Neural cell (in vitro differentiated cells): ENCODE measurements at regions not wholly inside any gene's neighbourhood (a gene's known extent, or its start where the extent isn't known, plus 50 kb on each side); places are given as distances from the start of the nearest gene placed in this dataset.

Experiments
- H2AFZ ChIP-seq: fragments of 200-600, 300-800 bp; sonication (generic), shearing (Covaris generic); 2 replicates; pipeline ENCODE4 v1.6.0; 2014; ENCODE audit warnings: low read depth, mild to moderate bottlenecking, antibody characterized with exemption, low read length, moderate library complexity
- H3F3A ChIP-seq: fragments of 200-600 bp; shearing (Covaris generic); 2 replicates; pipeline ENCODE4 v1.6.1; 2016; ENCODE audit warnings: mild to moderate bottlenecking, moderate library complexity, mixed read lengths, antibody characterized with exemption, low read length; ENCODE audit not compliant: insufficient read depth, poor library complexity, severe bottlenecking
- H3K27ac ChIP-seq: fragments of 200-600, 300-800 bp; sonication (generic), shearing (Covaris generic); 2 replicates; pipeline ENCODE4 v1.5.1; 2014; ENCODE audit warnings: mild to moderate bottlenecking, low read length, moderate library complexity
- H3K27me3 ChIP-seq: fragments of 300-800, 200-600 bp; sonication (generic), shearing (Covaris generic); 2 replicates; pipeline ENCODE4 v1.6.0; 2014; ENCODE audit warnings: mild to moderate bottlenecking, low read depth, low read length, moderate library complexity; ENCODE audit not compliant: insufficient read depth
- H3K36me3 ChIP-seq: fragments of 300-800, 200-600 bp; sonication (generic), shearing (Covaris generic); 2 replicates; pipeline ENCODE4 v1.5.1; 2014; ENCODE audit warnings: mild to moderate bottlenecking, antibody characterized with exemption, low read length, moderate library complexity; ENCODE audit not compliant: insufficient read depth
- H3K4me2 ChIP-seq: fragments of 300-800, 200-600 bp; sonication (generic), shearing (Covaris generic); 2 replicates; pipeline ENCODE4 v1.6.0; 2014; ENCODE audit warnings: mild to moderate bottlenecking, low read length
- H3K4me3 ChIP-seq: fragments of 300-800, 200-600 bp; sonication (generic), shearing (Covaris generic); 2 replicates; pipeline ENCODE4 v1.5.1; 2014; ENCODE audit warnings: mild to moderate bottlenecking, low read length, moderate library complexity
- H3K79me2 ChIP-seq: fragments of 200-600 bp; shearing (Covaris generic); replicated peaks from 2 replicates; pipeline ENCODE4 v1.6.0; 2014; ENCODE audit warnings: mild to moderate bottlenecking, low read length, moderate library complexity; ENCODE audit not compliant: insufficient read depth
- H3K9ac ChIP-seq: fragments of 300-800, 200-600 bp; sonication (generic), shearing (Covaris generic); 2 replicates; pipeline ENCODE4 v1.6.1; 2016; ENCODE audit warnings: mild to moderate bottlenecking, low read length, mixed read lengths
- H3K9me2 ChIP-seq: fragments of 200-600 bp; shearing (Covaris generic); 2 replicates; pipeline ENCODE4 v1.6.1; 2016; ENCODE audit warnings: mild to moderate bottlenecking, low read length, mixed read lengths; ENCODE audit not compliant: insufficient read depth
- H3K9me3 ChIP-seq: fragments of 200-600, 300-800 bp; sonication (generic), shearing (Covaris generic); 2 replicates; pipeline ENCODE4 v1.6.1; 2016; ENCODE audit warnings: mild to moderate bottlenecking, mixed run types, low read length, moderate library complexity, mixed read lengths
- H4K20me1 ChIP-seq: fragments of 200-600 bp; shearing (Covaris generic); 2 replicates; pipeline ENCODE4 v1.6.1; 2016; ENCODE audit warnings: mild to moderate bottlenecking, mixed run types; ENCODE audit not compliant: insufficient read depth
- CTCF ChIP-seq: fragments of 450-650 bp; IDR thresholded peaks from 2 replicates; pipeline ENCODE4 v1.5.1; 2014; ENCODE audit warnings: antibody characterized with exemption, mild to moderate bottlenecking, moderate library complexity; ENCODE audit not compliant: poor library complexity, severe bottlenecking
- EP300 ChIP-seq: fragments of 450-650 bp; conservative IDR thresholded peaks from 2 replicates; pipeline ENCODE4 v1.6.1; 2014; ENCODE audit warnings: antibody characterized with exemption, mild to moderate bottlenecking, moderate library complexity; ENCODE audit not compliant: poor library complexity, severe bottlenecking
- EZH2 ChIP-seq: fragments of 200-600, 300-800 bp; shearing (Covaris generic), sonication (generic); IDR thresholded peaks from 2 replicates; pipeline ENCODE4 v1.6.1; 2014; ENCODE audit warnings: antibody characterized with exemption, low read length, borderline replicate concordance, mild to moderate bottlenecking; ENCODE audit not compliant: insufficient read depth, poor library complexity, severe bottlenecking
- MXI1 ChIP-seq: fragments of 450-650 bp; conservative IDR thresholded peaks from 2 replicates; pipeline ENCODE4 v1.6.1; 2014; ENCODE audit warnings: antibody characterized with exemption, mild to moderate bottlenecking; ENCODE audit not compliant: poor library complexity, severe bottlenecking
- POLR2AphosphoS5 ChIP-seq: IDR thresholded peaks from 2 replicates; pipeline ENCODE4 v1.6.1; 2012
- RAD21 ChIP-seq: fragments of 450-650 bp; conservative IDR thresholded peaks from 2 replicates; pipeline ENCODE4 v1.6.1; 2014; ENCODE audit warnings: antibody characterized with exemption, mild to moderate bottlenecking, moderate library complexity
- SMC3 ChIP-seq: fragments of 450-650 bp; conservative IDR thresholded peaks from 2 replicates; pipeline ENCODE4 v1.6.1; 2014; ENCODE audit warnings: antibody characterized with exemption, mild to moderate bottlenecking, moderate library complexity; ENCODE audit not compliant: poor library complexity
- TAF1 ChIP-seq: IDR thresholded peaks from 2 replicates; pipeline ENCODE4 v1.6.1; 2012; ENCODE audit warnings: low read depth
- TF ChIP-seq, protein P1 (sequence below): IDR thresholded peaks from 2 replicates; pipeline ENCODE4 v1.6.1; 2012; ENCODE audit warnings: borderline replicate concordance

DNA sequence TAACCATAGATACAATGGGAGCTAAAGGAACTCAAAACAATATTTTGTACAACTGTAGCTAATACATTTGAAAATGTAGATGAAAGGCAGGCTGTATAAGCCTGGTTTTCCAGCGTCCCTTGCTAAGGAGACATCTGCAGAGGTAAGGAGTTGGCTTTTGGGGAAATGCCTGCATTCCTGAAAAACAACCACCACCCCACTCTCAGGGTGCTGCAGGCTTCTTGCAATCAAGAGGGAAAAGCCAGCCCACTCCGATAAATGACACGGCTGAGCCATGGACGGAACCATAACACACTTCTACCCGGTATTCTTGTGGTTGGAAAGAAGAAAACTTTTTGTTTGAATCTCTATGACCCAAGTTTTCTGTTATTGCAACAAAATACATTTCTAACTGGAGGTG, 200.3 kb downstream of the TEX36 start:
- no peak overlapping the region for H2AFZ ChIP-seq
- H3K27me3 ChIP-seq = no peaks in the 10 kb centered on the region
- H3F3A ChIP-seq = no peaks in the 10 kb centered on the region

DNA sequence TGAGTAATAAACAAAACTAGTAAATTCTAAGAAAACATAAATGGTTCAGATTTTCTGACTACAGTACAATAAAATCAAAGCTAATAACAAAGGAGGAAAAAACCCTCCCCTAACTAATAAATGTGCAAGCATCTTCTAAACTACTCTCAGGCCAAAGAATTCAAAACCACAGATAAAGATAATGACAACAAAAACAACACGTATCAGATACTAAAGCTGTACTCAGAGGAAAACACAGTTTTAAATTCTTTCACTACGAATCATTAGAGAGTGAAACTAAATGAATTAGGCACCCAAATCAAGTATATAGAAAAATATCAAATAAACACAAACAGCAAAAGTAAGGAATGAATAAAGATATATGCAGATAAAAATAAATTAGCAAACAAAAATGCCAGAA, 200.9 kb downstream of the TEX36 start:
- Histone ChIP-seq H3K9ac (no peak overlapping the region), H2AFZ (no peak overlapping the region), H3K27ac (no peak overlapping the region), H3K36me3 (no peaks in the 10 kb centered on the region), H3K4me2 (no peak overlapping the region), H3K27me3 (no peaks in the 10 kb centered on the region), H3K9me2 (no peaks in the 10 kb centered on the region), H3K4me3 (no peak overlapping the region), H3F3A (no peaks in the 10 kb centered on the region), H3K79me2 (no peaks in the 10 kb centered on the region), H4K20me1 (no peaks in the 10 kb centered on the region), H3K9me3 (no peaks in the 10 kb centered on the region)
- TF ChIP-seq, protein P1, sequence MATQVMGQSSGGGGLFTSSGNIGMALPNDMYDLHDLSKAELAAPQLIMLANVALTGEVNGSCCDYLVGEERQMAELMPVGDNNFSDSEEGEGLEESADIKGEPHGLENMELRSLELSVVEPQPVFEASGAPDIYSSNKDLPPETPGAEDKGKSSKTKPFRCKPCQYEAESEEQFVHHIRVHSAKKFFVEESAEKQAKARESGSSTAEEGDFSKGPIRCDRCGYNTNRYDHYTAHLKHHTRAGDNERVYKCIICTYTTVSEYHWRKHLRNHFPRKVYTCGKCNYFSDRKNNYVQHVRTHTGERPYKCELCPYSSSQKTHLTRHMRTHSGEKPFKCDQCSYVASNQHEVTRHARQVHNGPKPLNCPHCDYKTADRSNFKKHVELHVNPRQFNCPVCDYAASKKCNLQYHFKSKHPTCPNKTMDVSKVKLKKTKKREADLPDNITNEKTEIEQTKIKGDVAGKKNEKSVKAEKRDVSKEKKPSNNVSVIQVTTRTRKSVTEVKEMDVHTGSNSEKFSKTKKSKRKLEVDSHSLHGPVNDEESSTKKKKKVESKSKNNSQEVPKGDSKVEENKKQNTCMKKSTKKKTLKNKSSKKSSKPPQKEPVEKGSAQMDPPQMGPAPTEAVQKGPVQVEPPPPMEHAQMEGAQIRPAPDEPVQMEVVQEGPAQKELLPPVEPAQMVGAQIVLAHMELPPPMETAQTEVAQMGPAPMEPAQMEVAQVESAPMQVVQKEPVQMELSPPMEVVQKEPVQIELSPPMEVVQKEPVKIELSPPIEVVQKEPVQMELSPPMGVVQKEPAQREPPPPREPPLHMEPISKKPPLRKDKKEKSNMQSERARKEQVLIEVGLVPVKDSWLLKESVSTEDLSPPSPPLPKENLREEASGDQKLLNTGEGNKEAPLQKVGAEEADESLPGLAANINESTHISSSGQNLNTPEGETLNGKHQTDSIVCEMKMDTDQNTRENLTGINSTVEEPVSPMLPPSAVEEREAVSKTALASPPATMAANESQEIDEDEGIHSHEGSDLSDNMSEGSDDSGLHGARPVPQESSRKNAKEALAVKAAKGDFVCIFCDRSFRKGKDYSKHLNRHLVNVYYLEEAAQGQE = no peak
- TF ChIP-seq RAD21 (no peak), TAF1 (no peak), SMC3 (no peak), POLR2AphosphoS5 (no peak), EZH2 (no peak), EP300 (no peak), MXI1 (no peak), CTCF (no peak)

More for the DNA sequence above, 200.3 kb downstream of the TEX36 start:
- Histone ChIP-seq H3K4me2 (no peak overlapping the region), H3K36me3 (no peaks in the 10 kb centered on the region), H3K79me2 (no peaks in the 10 kb centered on the region), H4K20me1 (no peaks in the 10 kb centered on the region), H3K4me3 (no peak overlapping the region), H3K9me2 (no peaks in the 10 kb centered on the region), H3K9ac (no peak overlapping the region), H3K27ac (no peak overlapping the region), H3K9me3 (no peaks in the 10 kb centered on the region)
- TF ChIP-seq TAF1 = no peak
- no peak for TF ChIP-seq EZH2
- TF ChIP-seq, protein P1 = no peak
- no peak for TF ChIP-seq CTCF
- no peak for TF ChIP-seq MXI1
- no peak for TF ChIP-seq POLR2AphosphoS5
- no peak for TF ChIP-seq EP300
- TF ChIP-seq RAD21 = no peak
- TF ChIP-seq SMC3 = no peak
